Tibial nerve (tissue), 4 donors: ENCODE measurements at regions not wholly inside any gene's neighbourhood (a gene's known extent, or its start where the extent isn't known, plus 50 kb on each side); places are given as distances from the start of the nearest gene placed in this dataset.

ENCODE experiments used
- EP300 ChIP-seq, 2 donors: sonication (generic); formaldehyde crosslinking; IDR thresholded peaks; one replicate each; pipeline ENCODE4 v1.6.1; 2017; ENCODE audit warnings: antibody characterized with exemption in 2 of 2, mild to moderate bottlenecking in 1 of 2
- POLR2A ChIP-seq, 2 donors: fragments of 450-650 bp; IDR thresholded peaks; one replicate each; pipeline ENCODE4 v1.6.1; 2017; ENCODE audit warnings: antibody characterized with exemption in 2 of 2, mild to moderate bottlenecking in 2 of 2, moderate library complexity in 2 of 2
- TF ChIP-seq, protein P1 (sequence below), 5 experiments: fragments of 200-600 bp in 3 of 5; fragments of 450-650 bp in 2 of 5; sonication (generic) in 3 of 5; IDR thresholded peaks; one replicate each; pipeline ENCODE4 v1.5.1; 2016 to 2019; ENCODE audit warnings: antibody characterized with exemption in 5 of 5, mild to moderate bottlenecking in 3 of 5, moderate library complexity in 2 of 5

DNA sequence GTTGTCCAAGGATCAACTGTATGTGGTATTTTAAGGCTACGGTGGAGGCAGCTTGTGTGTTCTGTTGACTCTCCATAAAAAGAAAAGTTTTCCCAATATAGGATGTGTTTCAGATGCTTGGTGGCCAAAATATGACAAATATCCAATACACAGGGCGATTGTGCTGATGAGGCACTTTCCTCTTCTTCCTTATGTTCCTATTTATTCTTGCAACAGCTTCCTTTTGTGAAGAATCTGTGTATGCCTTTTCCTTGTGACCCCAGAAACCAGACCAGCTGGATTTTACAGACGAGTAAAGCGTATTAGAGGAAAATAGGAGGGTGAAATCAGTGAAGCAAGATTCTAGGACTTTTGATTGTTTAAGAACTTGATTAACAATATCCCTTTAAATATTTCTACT, 452.0 kb downstream of the DMAC1 start:
- TF ChIP-seq EP300 (IDR thresholded peaks at IDR 0.05) (peak in 1 of 2 donors; percentile 56), POLR2A (IDR thresholded peaks at IDR 0.05) (no peak)
- TF ChIP-seq, protein P1, sequence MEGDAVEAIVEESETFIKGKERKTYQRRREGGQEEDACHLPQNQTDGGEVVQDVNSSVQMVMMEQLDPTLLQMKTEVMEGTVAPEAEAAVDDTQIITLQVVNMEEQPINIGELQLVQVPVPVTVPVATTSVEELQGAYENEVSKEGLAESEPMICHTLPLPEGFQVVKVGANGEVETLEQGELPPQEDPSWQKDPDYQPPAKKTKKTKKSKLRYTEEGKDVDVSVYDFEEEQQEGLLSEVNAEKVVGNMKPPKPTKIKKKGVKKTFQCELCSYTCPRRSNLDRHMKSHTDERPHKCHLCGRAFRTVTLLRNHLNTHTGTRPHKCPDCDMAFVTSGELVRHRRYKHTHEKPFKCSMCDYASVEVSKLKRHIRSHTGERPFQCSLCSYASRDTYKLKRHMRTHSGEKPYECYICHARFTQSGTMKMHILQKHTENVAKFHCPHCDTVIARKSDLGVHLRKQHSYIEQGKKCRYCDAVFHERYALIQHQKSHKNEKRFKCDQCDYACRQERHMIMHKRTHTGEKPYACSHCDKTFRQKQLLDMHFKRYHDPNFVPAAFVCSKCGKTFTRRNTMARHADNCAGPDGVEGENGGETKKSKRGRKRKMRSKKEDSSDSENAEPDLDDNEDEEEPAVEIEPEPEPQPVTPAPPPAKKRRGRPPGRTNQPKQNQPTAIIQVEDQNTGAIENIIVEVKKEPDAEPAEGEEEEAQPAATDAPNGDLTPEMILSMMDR (IDR thresholded peaks at IDR 0.05) = no peak
